ENCODE measurements at regions not wholly inside any gene's neighbourhood (a gene's known extent, or its start where the extent isn't known, plus 50 kb on each side); places are given as distances from the start of the nearest gene placed in this dataset.
"Not testable (repeated sequence)": the region's sequence is repeated elsewhere in the genome, so short reads cannot be mapped to it uniquely, and the experiment has no call there.

GRCh38 chr22:49658902-49659280 lies 168.8 kb downstream of the BRD1 start:
- DNase-seq, result no peak

- no peak for DNase-seq
These were observed 169.6 kb downstream of the BRD1 start for GRCh38 chr22:49657974-49658590.

GRCh38 chr22:49657275-49657973 lies 170.2 kb downstream of the BRD1 start:
- DNase-seq, result peak; percentile 30

DNA sequence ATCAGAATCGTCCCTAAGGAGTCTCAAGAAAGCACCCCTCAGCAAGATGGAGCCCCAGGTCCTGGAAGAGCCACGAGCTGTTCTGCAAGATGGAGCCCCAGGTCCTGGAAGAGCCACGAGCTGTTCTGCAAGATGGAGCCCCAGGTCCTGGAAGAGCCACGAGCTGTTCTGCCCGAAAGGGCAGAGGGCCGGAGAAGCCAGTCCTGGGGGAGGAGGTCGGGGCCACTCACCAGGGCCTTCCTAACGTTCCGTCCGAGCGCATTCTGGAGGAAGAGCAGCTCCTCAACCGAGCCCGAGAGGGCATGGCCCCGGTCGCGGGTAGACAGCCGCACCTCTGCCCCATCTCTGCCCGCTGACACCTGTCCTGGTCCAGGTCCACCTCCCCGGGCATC lies 170.8 kb downstream of the BRD1 start:
- DNase-seq, result not testable (repeated sequence)

DNA sequence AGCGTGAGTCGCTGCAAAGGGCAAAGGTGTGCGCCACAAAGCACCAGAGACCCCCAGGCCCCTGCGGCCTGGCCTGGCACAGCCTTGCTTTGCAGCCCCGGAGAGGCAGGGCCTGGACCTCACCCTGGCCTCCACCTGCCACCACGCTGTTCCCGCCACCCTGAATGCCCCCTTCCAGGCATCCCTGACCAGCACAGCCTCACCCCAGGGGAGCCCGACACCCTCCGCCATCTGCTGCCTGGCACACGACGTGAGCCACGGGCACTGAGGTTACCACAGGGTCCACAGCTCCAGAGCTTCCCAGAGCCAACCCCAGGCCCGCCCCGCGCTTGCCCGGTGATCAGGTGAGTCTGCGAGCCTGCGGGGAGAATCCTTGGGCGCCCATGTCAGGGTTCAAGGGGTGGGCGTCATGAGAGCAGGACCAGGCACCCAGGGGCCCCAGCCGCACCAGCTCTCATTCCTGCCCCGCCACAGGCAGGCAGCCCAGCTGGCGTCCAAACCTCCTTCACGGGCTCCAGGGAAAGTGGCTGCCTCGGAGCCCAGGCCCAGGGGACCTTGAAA lies 171.3 kb downstream of the BRD1 start:
- no peak for DNase-seq

GRCh38 chr22:49655168-49655812 lies 172.4 kb downstream of the BRD1 start:
- no peak for DNase-seq

DNA sequence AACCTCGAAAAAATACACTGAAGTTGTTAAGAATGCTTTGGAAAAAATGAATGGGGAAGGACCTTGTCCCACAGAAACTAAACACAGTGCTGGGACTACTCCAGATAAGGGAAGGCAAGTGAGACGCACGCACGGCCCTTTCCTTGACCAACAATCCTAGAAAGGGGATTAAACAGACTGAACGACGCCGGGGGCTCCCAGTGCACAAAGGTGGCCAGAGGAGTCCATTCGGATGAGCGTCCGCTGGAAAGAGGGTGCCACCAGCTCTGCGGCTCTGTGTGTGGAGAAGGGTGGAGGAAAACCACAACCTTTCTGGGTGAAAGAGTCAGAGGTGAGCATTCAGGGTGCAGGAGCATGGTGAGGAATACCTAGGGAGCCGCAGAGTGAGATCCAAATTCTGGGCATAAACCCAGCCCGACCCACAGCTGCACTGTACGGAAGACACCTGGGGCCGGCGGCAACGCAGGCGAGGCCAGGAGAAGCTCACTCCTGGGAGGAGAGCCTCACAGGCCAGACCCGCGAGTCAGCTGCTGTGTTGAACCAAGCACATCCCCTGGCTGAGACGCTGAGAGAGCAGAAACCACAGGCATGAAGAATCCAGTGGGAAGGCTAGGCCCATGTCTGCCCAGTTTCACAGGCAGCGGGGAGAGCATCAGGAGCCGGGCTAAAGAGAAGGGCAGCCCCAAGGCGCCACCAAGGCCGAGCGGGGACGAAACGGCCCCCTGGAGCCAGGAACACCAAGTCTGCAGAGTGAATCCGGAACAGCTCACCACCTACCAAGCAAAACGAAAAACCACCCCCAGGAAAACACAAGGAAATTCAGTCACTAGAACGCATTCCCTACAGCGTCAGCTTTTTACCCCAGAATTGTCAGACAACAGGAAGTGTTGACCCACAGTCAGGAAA lies 177.1 kb downstream of the BRD1 start:
- DNase-seq, result no peak

- DNase-seq, result no peak
These were observed 178.3 kb downstream of the BRD1 start for GRCh38 chr22:49649166-49650068.

- DNase-seq, result no peak
These were observed 179.6 kb downstream of the BRD1 start for GRCh38 chr22:49648053-49648452.

GRCh38 chr22:49647627-49648026 lies 180.0 kb downstream of the BRD1 start:
- DNase-seq, result no peak

GRCh38 chr22:49646876-49647275 lies 180.8 kb downstream of the BRD1 start:
- no peak for DNase-seq

DNA sequence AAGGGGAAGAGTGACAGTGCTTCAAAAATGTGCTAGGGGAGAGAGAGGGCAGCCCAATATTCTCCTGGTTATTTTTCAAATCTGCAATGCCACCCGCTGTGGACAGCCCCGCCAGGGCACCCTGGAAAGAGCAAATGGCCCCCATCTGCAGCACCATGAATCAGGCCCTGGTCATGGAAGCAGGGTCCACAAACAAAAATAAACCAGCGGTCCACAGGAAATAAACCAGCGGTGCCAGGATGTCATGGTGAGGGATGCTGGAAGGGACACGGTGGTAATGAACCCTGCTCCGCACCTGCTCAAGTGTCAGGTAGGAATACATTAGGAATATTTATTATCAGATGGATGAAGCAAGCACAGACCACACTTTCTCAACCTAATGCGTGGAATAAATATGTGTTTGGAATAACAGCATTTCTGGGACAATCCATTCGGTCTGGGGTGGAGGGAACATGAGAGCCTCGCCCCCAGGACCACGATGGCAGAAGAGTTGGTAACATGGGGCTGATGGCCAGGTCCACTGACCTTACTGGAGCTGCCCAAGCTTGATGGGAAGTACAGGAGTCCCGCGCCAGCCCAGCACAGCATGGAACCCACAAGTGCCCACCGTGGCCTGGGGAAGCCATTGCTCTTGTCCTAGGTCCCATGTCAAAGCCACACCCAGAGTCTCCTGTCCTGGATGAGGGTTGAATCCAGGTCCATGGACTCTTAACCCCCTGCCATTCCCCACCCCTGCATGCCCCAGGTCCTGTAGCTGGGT lies 181.7 kb downstream of the BRD1 start:
- no peak for DNase-seq

DNA sequence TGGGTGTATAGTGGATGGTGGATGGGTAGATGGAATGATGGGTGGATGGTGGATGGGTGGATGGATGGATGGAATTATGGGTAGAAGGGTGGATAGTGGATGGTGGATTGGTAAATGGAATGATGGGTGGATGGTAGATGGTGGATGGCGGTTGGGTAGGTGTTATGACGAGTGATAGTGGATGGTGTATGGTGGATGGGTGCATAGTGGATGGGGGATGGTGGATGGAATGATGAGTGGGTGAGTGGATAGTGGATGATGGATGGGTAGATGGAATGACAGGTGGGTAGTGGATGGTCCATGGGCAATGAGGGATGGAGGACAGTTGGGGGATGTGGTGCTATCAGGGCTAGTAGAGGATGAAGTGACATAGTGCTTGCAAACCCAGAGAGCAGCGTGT lies 182.4 kb downstream of the BRD1 start:
- DNase-seq, result no peak

GRCh38 chr22:49643998-49644397 lies 183.7 kb downstream of the BRD1 start:
- DNase-seq, result no peak

DNA sequence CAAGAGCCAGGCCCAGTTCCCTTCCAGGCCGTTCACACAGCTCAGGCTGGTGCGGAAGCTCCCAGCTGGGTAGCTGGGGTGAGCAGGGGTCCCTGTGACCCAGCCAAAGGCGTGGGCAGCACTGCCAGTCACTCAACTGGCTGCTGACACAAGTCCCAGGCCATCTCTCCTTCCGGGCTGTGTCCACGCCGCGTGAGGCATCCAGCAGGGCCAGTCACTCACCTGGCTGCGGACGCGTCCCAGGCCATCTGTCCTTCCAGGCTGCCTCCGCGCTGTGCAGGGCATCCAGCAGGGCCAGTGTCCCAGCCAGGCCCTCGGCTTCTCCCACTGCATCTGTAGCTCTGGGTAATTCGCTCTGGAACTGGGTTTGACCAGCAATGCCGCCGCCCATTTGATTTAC lies 184.2 kb downstream of the BRD1 start:
- no peak for DNase-seq

- no peak for DNase-seq
These were observed 184.9 kb downstream of the BRD1 start for GRCh38 chr22:49642741-49643140.

- no peak for DNase-seq
These were observed 185.3 kb downstream of the BRD1 start for GRCh38 chr22:49642331-49642730.

DNA sequence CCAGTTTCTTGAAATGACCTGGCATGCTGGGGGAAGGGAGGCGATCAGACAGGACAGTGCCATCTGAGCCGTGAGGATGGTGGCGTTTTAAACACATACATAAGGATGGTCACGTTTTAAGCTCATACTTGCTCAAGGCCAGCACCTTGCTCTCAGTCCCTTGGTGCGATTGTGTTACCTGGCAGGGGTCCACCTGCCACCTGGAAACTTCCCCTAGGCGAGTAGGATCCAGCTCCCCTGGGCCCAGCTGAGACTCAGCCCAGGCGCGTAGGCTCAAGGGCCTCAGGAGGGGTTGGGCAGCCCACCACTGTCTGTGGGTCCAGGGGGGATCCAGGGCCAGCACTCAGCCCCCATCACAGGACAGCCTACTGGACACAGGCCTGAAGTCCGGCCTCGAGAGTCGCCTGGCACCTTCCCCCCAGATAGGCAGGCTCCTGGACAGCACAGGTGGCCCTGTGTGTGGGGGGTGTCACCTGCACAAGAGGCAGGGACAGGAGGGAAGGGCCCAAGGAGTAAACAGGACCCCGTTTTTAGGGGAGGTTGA lies 185.8 kb downstream of the BRD1 start:
- no peak for DNase-seq

DNA sequence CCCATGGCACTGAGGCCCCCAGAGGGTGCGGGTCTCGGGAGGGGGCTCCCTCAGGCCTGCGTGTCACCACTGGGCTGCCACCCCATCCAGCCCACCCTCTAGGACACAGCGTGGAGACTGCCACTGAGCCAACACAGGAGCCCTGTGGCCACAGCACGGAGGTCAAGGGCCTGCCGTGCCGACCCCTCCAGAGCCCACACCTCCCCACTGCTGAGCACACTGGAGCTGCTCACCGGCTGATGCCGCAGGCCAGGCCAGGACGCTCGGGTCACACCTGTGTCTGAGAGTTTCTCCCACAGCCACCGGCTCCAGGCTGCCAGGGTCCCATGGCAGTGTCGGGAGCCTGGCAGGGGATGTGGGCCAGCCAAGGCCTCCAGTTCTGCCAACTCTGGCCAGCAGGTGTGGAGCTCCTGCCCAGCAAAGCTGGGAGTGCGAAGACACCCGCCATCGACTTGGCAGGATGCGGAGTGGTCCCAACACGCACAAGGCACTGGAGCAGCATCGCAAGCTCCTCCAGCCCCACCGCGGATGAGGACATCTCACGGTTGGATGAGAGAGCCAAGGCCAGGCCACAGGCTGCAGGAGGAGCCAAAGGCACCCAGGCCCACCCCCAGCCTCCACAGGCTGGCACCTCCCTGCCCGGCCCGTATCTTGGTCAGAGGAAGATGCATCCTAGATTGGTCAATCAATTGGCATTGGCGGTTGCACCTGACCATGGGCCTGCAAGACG lies 187.1 kb downstream of the BRD1 start:
- no peak for DNase-seq

GRCh38 chr22:49639956-49640355 lies 187.7 kb downstream of the BRD1 start:
- no peak for DNase-seq

Measured in skin of body (tissue), 1 donor.